ENCODE measurements at regions not wholly inside any gene's neighbourhood (a gene's known extent, or its start where the extent isn't known, plus 50 kb on each side); places are given as distances from the start of the nearest gene placed in this dataset.

DNA sequence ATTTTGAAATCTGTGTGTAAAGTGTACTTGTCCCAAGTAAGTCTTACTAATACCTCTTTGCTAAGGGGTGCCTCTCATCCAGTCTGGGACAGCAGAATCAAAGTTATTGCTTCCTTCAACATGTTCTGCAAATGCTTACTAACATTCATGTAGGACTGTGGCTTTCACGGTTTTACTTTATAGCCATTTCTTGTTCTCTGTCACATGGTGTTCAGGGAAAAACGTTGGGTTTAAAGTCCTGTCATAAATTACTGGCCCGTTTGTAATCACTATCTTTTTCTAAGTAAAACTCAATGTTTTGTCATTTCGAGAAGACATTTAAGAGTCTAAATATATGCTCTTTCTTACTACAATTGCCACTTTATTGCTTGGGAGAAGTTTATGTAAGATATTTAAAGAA lies 321.1 kb downstream of the STIM2 start:
- DNase-seq (ENCODE audit: low read depth in 4 of 4, low spot score in 3 of 4): no peak

GRCh38 chr4:27182211-27182610 lies 321.6 kb downstream of the STIM2 start:
- no peak for DNase-seq (ENCODE audit: low read depth in 4 of 4, low spot score in 3 of 4)

DNA sequence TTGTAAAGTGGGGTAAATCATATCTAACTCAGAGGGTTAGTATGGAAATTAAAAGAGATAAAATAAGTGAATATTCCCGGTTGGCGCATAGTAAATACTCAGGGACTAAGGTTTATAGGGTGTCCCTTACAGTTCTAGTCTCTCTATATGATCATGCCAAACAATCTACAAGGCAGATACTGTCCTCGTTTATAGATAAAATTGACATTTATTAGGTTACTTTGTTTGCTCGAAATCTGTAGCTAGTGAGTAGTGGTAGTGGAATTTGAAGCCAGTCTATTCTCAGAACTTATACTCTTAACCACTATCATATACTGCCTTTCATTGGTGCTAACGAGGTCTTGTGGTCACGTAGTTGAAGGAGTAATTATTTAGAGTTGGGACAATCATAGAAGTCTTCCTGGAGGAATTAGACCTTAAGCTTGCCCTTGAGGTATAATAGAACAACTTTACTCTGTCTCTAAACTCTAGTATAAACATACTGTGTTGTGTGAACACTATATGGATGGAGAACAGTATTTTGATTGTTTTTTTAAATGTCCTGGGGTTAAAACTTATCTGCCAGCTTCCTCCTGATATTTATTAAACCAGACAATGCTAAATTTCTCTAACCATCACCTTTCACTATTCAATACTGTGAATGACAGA lies 324.0 kb downstream of the STIM2 start:
- DNase-seq (ENCODE audit: low read depth in 4 of 4, low spot score in 3 of 4): no peak

- no peak for DNase-seq (ENCODE audit: low read depth in 4 of 4, low spot score in 3 of 4)
Observed at GRCh38 chr4:27186710-27187109, 326.1 kb downstream of the STIM2 start.

GRCh38 chr4:27187786-27188185 lies 327.1 kb downstream of the STIM2 start:
- DNase-seq (ENCODE audit: low read depth in 4 of 4, low spot score in 3 of 4): no peak

- no peak for DNase-seq (ENCODE audit: low read depth in 4 of 4, low spot score in 3 of 4)
Observed at GRCh38 chr4:27189683-27190082, 329.0 kb downstream of the STIM2 start.

DNA sequence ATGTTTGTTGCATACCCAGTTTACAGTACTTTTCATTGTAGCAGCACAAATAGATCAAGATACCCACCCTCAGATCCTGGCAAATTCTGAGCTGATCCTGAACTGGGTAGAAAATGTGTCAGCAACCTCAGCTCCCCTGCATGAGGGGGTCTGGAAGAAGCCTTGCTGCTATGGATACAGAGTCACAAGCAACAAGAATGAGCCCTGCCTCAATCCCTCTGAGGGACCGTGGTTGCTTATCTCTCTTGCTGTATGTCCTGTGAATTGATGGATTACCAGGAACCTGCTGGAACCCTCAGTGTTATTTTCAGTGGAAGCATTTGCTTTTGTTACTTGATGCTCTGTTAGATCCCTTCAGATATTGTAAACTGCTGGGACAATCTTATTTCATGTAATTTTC lies 331.0 kb downstream of the STIM2 start:
- no peak for DNase-seq (ENCODE audit: low read depth in 4 of 4, low spot score in 3 of 4)

DNA sequence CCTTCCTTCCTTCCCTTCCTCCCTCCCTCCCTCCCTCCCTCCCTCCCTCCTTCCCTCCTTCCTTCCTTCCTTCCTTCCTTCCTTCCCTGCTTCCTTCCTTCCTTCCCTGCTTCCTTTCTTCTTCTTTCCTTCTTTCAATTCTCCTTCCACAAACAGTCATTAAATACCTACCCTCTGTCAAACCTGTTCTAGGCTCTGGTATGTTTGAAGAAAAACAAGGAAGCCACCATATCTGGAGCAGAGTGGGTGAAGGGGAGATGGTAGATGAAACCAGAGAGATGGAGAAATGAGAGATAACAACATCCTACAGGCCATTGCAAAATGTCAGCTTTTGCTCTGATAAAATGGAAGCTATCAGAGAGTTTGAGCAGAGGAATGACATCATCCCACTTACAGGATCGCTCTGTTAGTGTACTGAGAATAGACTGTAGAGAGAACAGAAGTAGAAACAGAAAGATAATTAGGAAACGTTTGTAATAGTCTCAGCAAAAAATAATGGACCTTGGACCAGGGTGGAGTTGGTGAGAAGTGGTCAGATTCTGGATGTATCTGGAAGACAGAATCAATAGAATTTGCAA lies 334.0 kb downstream of the STIM2 start:
- no peak for DNase-seq (ENCODE audit: low read depth in 4 of 4, low spot score in 3 of 4)

DNA sequence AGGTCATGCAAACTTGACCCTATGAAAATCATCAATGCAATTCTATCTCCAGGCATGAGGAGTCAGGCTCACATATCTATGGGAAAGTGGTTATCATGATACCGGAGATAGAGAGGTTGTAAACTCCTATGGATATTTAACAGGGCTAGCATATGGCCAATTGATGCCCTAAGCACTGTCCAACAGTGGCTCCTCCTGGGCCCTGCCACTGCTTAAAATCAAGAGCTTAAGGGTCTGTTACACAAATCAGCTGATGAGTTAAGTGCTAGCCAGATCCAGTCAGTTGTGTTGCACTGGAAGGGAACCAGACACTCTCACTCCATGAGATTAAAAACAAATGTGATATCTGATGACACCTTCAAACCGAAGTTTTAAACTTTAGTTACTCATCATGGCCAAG lies 337.6 kb downstream of the STIM2 start:
- DNase-seq (ENCODE audit: low read depth in 4 of 4, low spot score in 3 of 4): no peak

DNA sequence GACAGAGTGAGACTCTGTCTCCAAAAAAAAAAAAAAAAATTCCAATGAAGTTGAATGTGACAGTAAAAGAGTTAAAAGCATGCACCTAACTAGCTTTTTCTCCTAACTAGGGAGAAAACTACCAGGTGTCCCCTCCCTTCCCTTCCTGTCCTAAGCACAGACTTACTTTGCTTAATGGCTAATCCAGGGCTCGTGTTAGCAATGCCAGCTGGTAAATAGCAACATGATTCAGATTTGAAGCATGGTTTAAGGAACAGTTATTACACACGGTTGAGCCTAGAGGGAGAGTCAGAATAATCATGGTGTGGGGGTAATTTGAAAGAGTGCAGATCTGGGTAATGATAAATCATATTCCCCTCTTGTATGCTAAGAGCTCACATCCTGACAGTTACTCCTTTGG lies 338.3 kb downstream of the STIM2 start:
- DNase-seq (ENCODE audit: low read depth in 4 of 4, low spot score in 3 of 4): no peak

DNA sequence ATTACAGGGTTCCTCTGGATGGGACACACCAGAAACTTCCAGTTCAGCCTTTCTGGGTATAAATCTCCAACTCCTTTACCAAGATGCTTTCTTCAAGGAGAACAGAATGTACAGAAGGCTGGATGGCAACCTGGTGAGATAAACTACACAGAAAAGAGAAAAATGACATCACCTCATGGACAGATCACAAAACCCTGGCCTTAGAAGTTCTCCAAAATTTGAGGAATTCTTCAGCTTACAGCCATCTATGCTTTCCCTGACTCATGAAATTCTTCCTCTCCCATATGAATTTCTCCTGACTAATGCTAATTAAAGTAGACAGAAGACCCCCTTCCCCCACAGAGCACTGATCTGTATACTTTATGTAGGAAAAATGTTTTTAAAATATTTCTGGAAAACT lies 345.4 kb downstream of the STIM2 start:
- DNase-seq (ENCODE audit: low read depth in 4 of 4, low spot score in 3 of 4): no peak

DNA sequence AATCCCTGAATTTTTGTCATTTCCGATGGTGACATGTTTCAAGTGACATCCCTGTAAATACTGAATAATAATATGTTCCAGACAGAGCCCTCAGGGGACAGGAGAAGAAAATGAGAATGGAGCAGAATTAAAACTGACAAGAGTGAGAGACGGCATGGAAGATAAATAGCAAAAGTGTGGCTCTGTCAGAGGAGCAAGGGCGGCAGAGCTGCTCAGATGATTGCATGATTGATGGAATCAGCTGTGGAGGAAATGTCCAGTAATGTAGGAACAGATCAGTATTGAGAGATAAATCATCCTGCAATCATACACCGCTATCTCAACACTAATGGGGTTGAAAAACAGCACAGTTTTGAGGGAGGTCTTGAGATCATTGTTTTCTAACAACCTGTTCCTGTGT lies 350.3 kb downstream of the STIM2 start:
- no peak for DNase-seq (ENCODE audit: low read depth in 4 of 4, low spot score in 3 of 4)

DNA sequence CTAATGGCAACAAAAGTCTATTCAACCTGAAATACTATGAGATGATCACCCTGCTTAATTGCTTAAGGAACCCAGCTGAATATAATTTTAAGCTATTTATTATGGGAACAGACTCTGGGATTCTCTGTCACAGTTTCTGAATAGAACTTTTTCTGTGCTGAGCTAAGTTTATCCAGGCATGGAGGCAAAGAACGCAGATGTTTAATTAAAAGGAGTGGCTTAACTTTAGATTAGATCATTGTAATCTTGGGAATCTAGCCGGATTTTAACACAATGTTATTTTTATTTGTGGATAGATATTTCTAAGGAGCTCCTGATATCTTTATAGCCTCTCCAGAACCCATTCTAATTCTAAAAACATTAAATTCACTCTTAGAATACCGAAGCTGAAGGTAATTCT lies 353.4 kb downstream of the STIM2 start:
- DNase-seq (ENCODE audit: low read depth in 4 of 4, low spot score in 3 of 4): no peak

- DNase-seq (ENCODE audit: low read depth in 4 of 4, low spot score in 3 of 4): no peak
Observed at GRCh38 chr4:27215220-27215826, 354.7 kb downstream of the STIM2 start.

- no peak for DNase-seq (ENCODE audit: low read depth in 4 of 4, low spot score in 3 of 4)
Observed at GRCh38 chr4:27217261-27217769, 356.7 kb downstream of the STIM2 start.

DNA sequence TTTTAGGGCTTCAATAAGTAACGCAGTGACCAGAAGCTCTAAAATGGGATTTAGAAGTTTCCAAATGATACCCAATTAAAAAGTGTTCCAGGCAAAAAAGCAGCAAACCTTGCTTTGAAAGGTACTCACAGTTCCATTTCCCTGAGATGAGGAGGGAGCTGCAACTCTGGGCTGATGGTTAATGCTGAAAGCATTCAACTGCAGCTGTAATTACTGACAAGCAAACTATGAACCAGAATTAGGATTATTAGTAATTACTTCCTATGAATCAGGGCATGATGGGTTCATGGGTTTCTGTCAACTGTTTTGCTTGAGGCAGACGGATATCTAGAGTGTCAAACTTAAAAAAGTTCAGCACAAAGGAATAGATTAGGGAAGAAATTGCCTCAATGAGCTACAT lies 357.4 kb downstream of the STIM2 start:
- no peak for DNase-seq (ENCODE audit: low read depth in 4 of 4, low spot score in 3 of 4)

- no peak for DNase-seq (ENCODE audit: low read depth in 4 of 4, low spot score in 3 of 4)
Observed at GRCh38 chr4:27223326-27223725, 362.7 kb downstream of the STIM2 start.

DNA sequence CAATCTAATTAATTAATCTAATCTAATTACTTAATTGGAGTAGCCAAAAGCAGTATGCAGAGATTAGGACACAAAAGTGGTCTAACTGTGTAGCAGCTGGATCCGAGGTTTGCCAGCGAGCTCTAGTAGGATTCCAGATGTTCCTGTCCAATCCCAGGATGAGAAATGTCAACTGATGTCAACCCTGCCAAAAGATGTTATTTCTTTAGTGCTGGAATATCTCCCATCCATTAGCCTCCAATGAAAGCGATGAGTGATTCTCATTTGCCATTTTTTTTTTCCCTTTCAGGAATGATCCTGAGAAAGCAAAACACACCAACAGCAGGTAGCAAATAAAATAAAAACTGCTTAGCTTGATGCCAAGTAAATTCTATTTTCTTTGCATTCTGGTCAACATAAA lies 372.9 kb downstream of the STIM2 start:
- no peak for DNase-seq (ENCODE audit: low read depth in 4 of 4, low spot score in 3 of 4)

GRCh38 chr4:27234306-27234899 lies 373.8 kb downstream of the STIM2 start:
- no peak for DNase-seq (ENCODE audit: low read depth in 4 of 4, low spot score in 3 of 4)

DNA sequence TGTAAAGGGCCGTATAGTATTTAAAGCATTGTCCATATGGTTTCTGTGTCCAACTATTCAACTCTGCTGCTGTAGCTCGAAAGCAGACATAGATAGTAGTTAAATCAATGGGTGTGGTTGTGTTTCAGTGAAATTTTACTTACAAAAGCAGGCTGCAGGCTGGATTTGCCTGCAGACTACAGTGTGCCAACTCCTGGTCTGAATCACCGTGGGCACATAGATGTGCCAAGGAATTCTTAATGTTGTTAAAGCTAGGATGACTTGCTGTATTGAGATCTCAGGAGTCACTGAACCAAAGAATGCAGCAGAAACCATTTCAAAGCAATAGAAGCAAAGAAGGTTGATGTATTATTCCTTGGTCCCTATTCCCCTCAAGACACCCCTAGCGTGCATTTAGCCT lies 379.0 kb downstream of the STIM2 start:
- DNase-seq (ENCODE audit: low read depth in 4 of 4, low spot score in 3 of 4): no peak

- DNase-seq (ENCODE audit: low read depth in 4 of 4, low spot score in 3 of 4): no peak
Observed at GRCh38 chr4:27242217-27242616, 381.6 kb downstream of the STIM2 start.

GRCh38 chr4:27245216-27245615 lies 384.6 kb downstream of the STIM2 start:
- DNase-seq (ENCODE audit: low read depth in 4 of 4, low spot score in 3 of 4): no peak
